ENCODE measurements at regions not wholly inside any gene's neighbourhood (a gene's known extent, or its start where the extent isn't known, plus 50 kb on each side); places are given as distances from the start of the nearest gene placed in this dataset.

GRCh38 chr3:145721815-145722214 is 439.2 kb downstream of the PLOD2 start:
- no peaks in the 10 kb centered on the region for H3K36me3 ChIP-seq
- no peak for TF ChIP-seq POLR2AphosphoS5 (IDR thresholded peaks at IDR 0.05)
- TF ChIP-seq POLR2A (IDR thresholded peaks at IDR 0.05), result no peak
- no peak for TF ChIP-seq EP300 (IDR thresholded peaks at IDR 0.05)
- TF ChIP-seq CTCF (IDR thresholded peaks at IDR 0.05), result no peak
- H3K27ac ChIP-seq, result no peak overlapping the region
- H3K27me3 ChIP-seq, result no peaks in the 10 kb centered on the region
- H3K4me1 ChIP-seq, result no peaks in the 10 kb centered on the region
- H3K4me3 ChIP-seq, result no peak overlapping the region
- no peak for ATAC-seq
- H3K9me3 ChIP-seq, result no peaks in the 10 kb centered on the region
- 29 to 50% methylated on average over 1 of the region's 1 CpG for WGBS, 2 donors (ENCODE audit: low coverage in 1 of 2)

- Histone ChIP-seq H3K36me3 (no peaks in the 10 kb centered on the region), H3K27me3 (no peaks in the 10 kb centered on the region), H3K9me3 (no peaks in the 10 kb centered on the region), H3K4me3 (no peak overlapping the region), H3K4me1 (no peaks in the 10 kb centered on the region), H3K27ac (no peak overlapping the region)
- 75 to 93% methylated on average over 1 to 3 of the region's 3 CpGs for WGBS, 2 donors (ENCODE audit: low coverage in 1 of 2)
- TF ChIP-seq EP300 (IDR thresholded peaks at IDR 0.05) (no peak), CTCF (IDR thresholded peaks at IDR 0.05) (no peak), POLR2A (IDR thresholded peaks at IDR 0.05) (no peak), POLR2AphosphoS5 (IDR thresholded peaks at IDR 0.05) (no peak)
- ATAC-seq, result no peak
Measured at GRCh38 chr3:145727476-145727875, 433.5 kb downstream of the PLOD2 start.

GRCh38 chr3:145735631-145736030 is 425.4 kb downstream of the PLOD2 start:
- no peaks in the 10 kb centered on the region for H3K4me1 ChIP-seq
- no peak overlapping the region for H3K4me3 ChIP-seq
- H3K27ac ChIP-seq, result no peak overlapping the region
- no peak for TF ChIP-seq CTCF (IDR thresholded peaks at IDR 0.05)
- TF ChIP-seq POLR2A (IDR thresholded peaks at IDR 0.05), result no peak
- no peak for TF ChIP-seq EP300 (IDR thresholded peaks at IDR 0.05)
- TF ChIP-seq POLR2AphosphoS5 (IDR thresholded peaks at IDR 0.05), result no peak
- H3K36me3 ChIP-seq, result no peaks in the 10 kb centered on the region
- H3K27me3 ChIP-seq, result no peaks in the 10 kb centered on the region
- ATAC-seq, result no peak
- 75% methylated on average over 2 of the region's 2 CpGs; no CpG with 5 or more reads in 1 of the 2 donors for WGBS, 2 donors (ENCODE audit: low coverage in 1 of 2)
- no peaks in the 10 kb centered on the region for H3K9me3 ChIP-seq

- no peaks in the 10 kb centered on the region for H3K36me3 ChIP-seq
- TF ChIP-seq POLR2AphosphoS5 (IDR thresholded peaks at IDR 0.05) (no peak), POLR2A (IDR thresholded peaks at IDR 0.05) (no peak), EP300 (IDR thresholded peaks at IDR 0.05) (no peak), CTCF (IDR thresholded peaks at IDR 0.05) (no peak)
- H3K4me3 ChIP-seq, result no peak overlapping the region
- ATAC-seq, result no peak
- WGBS, 2 donors (ENCODE audit: low coverage in 1 of 2), result 95 to 100% methylated on average over 1 of the region's 1 CpG
- no peaks in the 10 kb centered on the region for H3K9me3 ChIP-seq
- H3K27ac ChIP-seq, result no peak overlapping the region
- no peaks in the 10 kb centered on the region for H3K27me3 ChIP-seq
- no peaks in the 10 kb centered on the region for H3K4me1 ChIP-seq
Measured at GRCh38 chr3:145737952-145738351, 423.0 kb downstream of the PLOD2 start.

GRCh38 chr3:145739926-145740325 is 421.1 kb downstream of the PLOD2 start:
- H3K27ac ChIP-seq, result no peak overlapping the region
- H3K4me3 ChIP-seq, result no peak overlapping the region
- WGBS, 2 donors (ENCODE audit: low coverage in 1 of 2), result 60 to 62% methylated on average over 4 of the region's 4 CpGs
- TF ChIP-seq POLR2A (IDR thresholded peaks at IDR 0.05) (no peak), CTCF (IDR thresholded peaks at IDR 0.05) (no peak), EP300 (IDR thresholded peaks at IDR 0.05) (no peak), POLR2AphosphoS5 (IDR thresholded peaks at IDR 0.05) (no peak)
- H3K27me3 ChIP-seq, result no peaks in the 10 kb centered on the region
- no peaks in the 10 kb centered on the region for H3K9me3 ChIP-seq
- no peak for ATAC-seq
- no peaks in the 10 kb centered on the region for H3K36me3 ChIP-seq
- H3K4me1 ChIP-seq, result no peaks in the 10 kb centered on the region
